ENCODE measurements at regions not wholly inside any gene's neighbourhood (a gene's known extent, or its start where the extent isn't known, plus 50 kb on each side); places are given as distances from the start of the nearest gene placed in this dataset.
"Not testable (repeated sequence)": the region's sequence is repeated elsewhere in the genome, so short reads cannot be mapped to it uniquely, and the experiment has no call there.

DNA sequence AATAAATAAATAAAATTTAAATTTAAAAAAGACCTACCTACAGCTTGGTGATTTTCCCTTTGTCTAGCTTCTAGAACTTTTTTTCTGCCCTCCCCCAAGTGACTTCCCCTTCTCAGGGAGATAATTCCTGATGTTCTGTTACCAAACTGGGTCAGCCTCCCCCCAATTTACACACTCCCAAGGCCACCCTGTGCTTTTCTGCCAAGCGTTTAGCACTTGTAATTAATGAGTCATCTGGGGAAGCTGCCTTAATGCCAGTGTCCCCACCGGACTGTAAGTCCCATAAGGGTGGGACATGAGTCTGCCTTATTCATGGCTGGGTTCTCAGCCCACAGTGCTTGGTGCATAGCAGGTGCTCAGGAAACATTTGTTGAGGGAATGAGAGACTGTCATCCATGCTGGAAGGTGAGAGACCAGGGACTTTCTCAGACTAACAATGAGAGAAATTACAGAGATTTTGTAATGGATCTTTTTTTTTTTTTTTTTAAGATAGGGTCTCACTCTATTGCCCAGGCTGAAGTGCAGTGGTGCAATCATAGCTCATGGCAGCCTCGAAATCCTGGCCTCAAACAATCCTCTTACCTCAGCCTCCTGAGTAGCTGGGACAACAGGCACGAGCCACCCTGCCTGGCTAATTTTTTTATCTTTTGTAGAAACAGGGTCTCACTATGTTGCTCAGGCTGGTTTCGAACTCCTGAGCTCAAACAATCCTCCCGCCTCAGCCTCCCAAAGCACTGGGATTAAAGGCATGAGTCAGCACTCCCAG is 106.8 kb downstream of the PHETA1 start:
- no peaks in the 10 kb centered on the region for H3K27me3 ChIP-seq (ENCODE audit: control insufficient read depth, insufficient read depth, low read length)
- DNase-seq (ENCODE audit: low read depth) (no peak), FAIRE-seq (no peak)
- no peaks in the 10 kb centered on the region for H3K36me3 ChIP-seq (ENCODE audit: control insufficient read depth, insufficient read depth, low read length)
- no peak overlapping the region for H3K4me3 ChIP-seq (ENCODE audit: low read depth, low read length)
- TF ChIP-seq, protein P1, sequence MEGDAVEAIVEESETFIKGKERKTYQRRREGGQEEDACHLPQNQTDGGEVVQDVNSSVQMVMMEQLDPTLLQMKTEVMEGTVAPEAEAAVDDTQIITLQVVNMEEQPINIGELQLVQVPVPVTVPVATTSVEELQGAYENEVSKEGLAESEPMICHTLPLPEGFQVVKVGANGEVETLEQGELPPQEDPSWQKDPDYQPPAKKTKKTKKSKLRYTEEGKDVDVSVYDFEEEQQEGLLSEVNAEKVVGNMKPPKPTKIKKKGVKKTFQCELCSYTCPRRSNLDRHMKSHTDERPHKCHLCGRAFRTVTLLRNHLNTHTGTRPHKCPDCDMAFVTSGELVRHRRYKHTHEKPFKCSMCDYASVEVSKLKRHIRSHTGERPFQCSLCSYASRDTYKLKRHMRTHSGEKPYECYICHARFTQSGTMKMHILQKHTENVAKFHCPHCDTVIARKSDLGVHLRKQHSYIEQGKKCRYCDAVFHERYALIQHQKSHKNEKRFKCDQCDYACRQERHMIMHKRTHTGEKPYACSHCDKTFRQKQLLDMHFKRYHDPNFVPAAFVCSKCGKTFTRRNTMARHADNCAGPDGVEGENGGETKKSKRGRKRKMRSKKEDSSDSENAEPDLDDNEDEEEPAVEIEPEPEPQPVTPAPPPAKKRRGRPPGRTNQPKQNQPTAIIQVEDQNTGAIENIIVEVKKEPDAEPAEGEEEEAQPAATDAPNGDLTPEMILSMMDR (IDR thresholded peaks at IDR 0.05; ENCODE audit: insufficient read depth, low read length, severe bottlenecking): no peak

DNA sequence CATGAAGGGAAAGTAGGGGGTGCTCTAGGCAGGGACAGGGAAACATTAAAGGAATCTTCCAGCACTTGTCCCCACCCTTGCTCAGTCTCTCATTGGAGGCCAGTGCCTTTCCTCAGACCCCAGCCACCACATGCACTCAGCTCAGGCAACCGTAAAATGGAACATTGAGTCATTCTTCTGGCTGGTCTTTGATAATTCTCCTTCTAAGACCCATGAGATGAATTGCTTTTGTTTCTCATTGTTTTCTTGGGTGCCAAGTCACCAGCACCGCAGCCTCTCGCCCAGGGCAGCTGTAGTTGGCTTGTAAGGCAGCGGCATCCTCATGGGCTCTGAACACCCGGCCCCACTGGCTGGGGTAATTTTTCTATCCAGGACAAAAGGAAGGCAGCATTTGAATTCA is 108.2 kb downstream of the PHETA1 start:
- Histone ChIP-seq H3K27me3 (ENCODE audit: control insufficient read depth, insufficient read depth, low read length) (no peaks in the 10 kb centered on the region), H3K36me3 (ENCODE audit: control insufficient read depth, insufficient read depth, low read length) (no peaks in the 10 kb centered on the region), H3K4me3 (ENCODE audit: low read depth, low read length) (no peak overlapping the region)
- FAIRE-seq (no peak), DNase-seq (ENCODE audit: low read depth) (no peak)
- TF ChIP-seq, protein P1 (IDR thresholded peaks at IDR 0.05; ENCODE audit: insufficient read depth, low read length, severe bottlenecking): no peak

DNA sequence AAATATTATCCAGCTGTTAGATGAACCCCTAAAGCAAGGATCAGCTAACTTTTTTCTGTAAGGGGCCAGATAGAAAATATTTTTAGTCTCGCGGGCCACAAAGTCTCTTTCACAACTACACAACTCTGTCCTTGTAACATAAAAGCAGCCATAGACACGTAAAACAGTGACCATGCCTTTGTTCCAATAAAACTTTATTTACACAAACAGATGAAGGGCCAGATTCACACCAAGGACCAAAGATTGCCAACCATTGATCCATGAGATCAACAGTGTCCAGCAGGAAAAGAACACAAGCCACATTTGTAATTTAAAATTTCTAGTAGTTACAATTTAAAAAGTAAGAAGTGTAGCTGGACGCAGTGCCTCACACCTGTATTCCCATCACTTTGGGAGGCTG is 109.7 kb downstream of the PHETA1 start:
- FAIRE-seq: no peak
- H3K4me3 ChIP-seq (ENCODE audit: low read depth, low read length): no peak overlapping the region
- DNase-seq (ENCODE audit: low read depth): no peak
- no peaks in the 10 kb centered on the region for H3K27me3 ChIP-seq (ENCODE audit: control insufficient read depth, insufficient read depth, low read length)
- TF ChIP-seq, protein P1 (IDR thresholded peaks at IDR 0.05; ENCODE audit: insufficient read depth, low read length, severe bottlenecking): no peak
- no peaks in the 10 kb centered on the region for H3K36me3 ChIP-seq (ENCODE audit: control insufficient read depth, insufficient read depth, low read length)

DNA sequence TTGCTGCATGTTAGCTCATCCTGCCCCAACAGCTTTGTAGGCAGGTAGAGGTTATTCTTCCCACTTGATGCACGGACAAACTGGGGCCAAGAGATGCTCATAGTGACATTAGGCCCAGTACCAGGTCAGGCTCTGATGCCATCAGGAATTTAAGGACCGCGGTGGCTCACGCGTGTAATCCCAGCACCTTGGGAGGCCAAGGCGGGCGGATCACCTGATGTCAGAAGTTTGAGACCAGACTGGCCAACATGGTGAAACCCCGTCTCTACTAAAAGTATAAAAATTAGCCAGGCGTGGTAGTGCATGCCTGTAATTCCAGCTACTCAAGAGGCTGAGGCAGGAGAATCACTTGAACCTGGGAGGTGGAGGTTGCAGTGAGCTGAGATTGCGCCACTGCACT is 110.8 kb downstream of the PHETA1 start:
- H3K4me3 ChIP-seq (ENCODE audit: low read depth, low read length); DNase-seq (ENCODE audit: low read depth); FAIRE-seq; H3K27me3 ChIP-seq (ENCODE audit: control insufficient read depth, insufficient read depth, low read length); H3K36me3 ChIP-seq (ENCODE audit: control insufficient read depth, insufficient read depth, low read length): not testable (repeated sequence)

DNA sequence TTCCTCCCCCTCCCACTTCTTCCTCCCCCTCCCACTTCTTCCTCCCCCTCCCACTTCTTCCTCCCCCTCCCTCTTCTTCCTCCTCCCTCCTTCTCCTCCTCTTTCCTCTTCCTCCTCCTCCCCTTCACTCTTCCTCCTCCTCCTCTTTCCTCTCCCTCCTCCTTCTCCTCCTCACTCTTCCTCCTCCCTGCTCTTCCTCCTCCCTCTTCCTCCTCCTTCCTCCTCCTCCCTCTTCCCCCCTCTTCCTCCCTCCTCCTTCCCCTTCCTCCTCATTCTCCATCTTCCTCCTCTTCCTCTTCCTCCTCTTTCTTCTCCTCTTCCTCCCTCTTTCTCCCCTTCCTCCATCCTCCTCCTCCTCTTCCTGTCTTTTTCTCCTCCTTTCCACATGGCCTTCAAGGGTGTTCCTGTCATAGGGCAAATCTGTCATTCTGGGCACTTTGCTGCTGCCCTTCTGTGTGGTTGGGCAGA is 111.4 kb downstream of the PHETA1 start:
- Histone ChIP-seq H3K4me3 (ENCODE audit: low read depth, low read length) (no peak overlapping the region), H3K27me3 (ENCODE audit: control insufficient read depth, insufficient read depth, low read length) (no peaks in the 10 kb centered on the region), H3K36me3 (ENCODE audit: control insufficient read depth, insufficient read depth, low read length) (no peaks in the 10 kb centered on the region)
- no peak for DNase-seq (ENCODE audit: low read depth)
- TF ChIP-seq, protein P1 (IDR thresholded peaks at IDR 0.05; ENCODE audit: insufficient read depth, low read length, severe bottlenecking): no peak
- FAIRE-seq: no peak

DNA sequence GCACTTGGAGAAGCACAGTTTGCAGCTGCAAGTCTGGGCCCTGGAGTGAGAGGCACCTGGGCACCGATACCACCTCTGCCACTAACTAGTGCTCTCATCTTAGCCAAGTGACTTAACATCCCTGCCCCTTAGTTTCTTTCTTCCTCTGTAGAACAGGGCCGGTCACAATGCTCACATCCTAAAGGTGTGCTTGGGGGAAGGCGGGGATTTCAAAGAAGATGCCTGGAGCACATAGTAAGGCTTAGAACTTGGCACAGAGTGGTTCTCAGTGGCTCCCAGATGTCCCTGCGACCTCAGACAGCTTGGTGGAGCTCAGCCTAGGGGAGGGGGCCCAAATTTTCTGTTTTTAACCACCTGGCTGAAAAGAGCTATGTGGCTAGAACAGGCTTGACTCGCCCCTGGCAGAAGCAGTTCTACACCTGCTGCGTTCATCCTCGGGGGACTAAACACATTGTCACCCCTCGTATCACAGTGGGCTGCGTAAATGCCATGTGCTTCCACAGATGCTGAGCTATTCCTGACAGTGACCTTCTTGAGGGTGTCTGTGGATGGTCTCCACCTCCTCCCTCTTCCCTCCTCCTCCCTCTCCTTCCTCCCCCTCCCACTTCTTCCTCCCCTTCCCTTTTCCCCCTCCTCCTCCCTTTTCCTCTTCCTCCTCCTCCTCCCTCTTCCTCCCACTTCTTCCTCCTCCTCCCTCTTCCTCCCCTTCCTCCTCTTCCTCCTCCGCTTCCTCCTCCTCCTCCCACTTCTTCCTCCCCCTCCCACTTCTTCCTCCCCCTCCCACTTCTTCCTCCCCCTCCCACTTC is 112.1 kb downstream of the PHETA1 start:
- DNase-seq (ENCODE audit: low read depth) (no peak), FAIRE-seq (no peak)
- Histone ChIP-seq H3K36me3 (ENCODE audit: control insufficient read depth, insufficient read depth, low read length) (no peaks in the 10 kb centered on the region), H3K27me3 (ENCODE audit: control insufficient read depth, insufficient read depth, low read length) (no peaks in the 10 kb centered on the region), H3K4me3 (ENCODE audit: low read depth, low read length) (no peak overlapping the region)
- TF ChIP-seq, protein P1 (IDR thresholded peaks at IDR 0.05; ENCODE audit: insufficient read depth, low read length, severe bottlenecking): no peak

All from bronchial epithelial cell (primary cell).